HEK293 (cell line): ENCODE measurements at regions not wholly inside any gene's neighbourhood (a gene's known extent, or its start where the extent isn't known, plus 50 kb on each side); places are given as distances from the start of the nearest gene placed in this dataset.

Source experiments
- CTCF ChIA-PET: fragments of 350-600 bp; formaldehyde crosslinking; extraction: SDS; loops from one replicate; lab custom pipeline; 2021; ENCODE audit warnings: antibody characterized with exemption; lab: Yijun Ruan, JAX
- POLR2A ChIA-PET: fragments of 300-600 bp; formaldehyde crosslinking; extraction: SDS; loops from one replicate; lab custom pipeline; 2020; ENCODE audit warnings: antibody characterized with exemption, inconsistent platforms; lab: Yijun Ruan, JAX
- H3K27ac ChIP-seq: fragments of 200-500 bp; sonication (Bioruptor generic); 2 replicates; pipeline ENCODE4 v1.5.1; 2014; ENCODE audit warnings: low read depth, low read length, control low read depth, inconsistent platforms; ENCODE audit errors: extremely low read depth
- H3K36me3 ChIP-seq, 2 experiments: fragments of 200-500 bp in 1 of 2; sonication (Bioruptor generic) in 1 of 2; 1 replicate in 1 of 2; 2 replicates in 1 of 2; pipeline ENCODE4 v1.5.1; 2014 to 2017; ENCODE audit warnings: inconsistent platforms in 2 of 2, low read length in 2 of 2; ENCODE audit not compliant: control insufficient read depth in 2 of 2, insufficient read depth in 1 of 2
- H3K4me1 ChIP-seq: fragments of 200-500 bp; sonication (Bioruptor generic); 2 replicates; pipeline ENCODE4 v1.5.1; 2014; ENCODE audit warnings: mild to moderate bottlenecking, low read length, inconsistent platforms; ENCODE audit not compliant: control insufficient read depth, insufficient read depth
- H3K4me3 ChIP-seq: 2 replicates; pipeline ENCODE4 v1.5.1; 2011; ENCODE audit warnings: low read depth, mild to moderate bottlenecking, control low read depth, low read length, moderate library complexity
- H3K9me3 ChIP-seq: fragments of 200-500 bp; sonication (Bioruptor generic); 2 replicates; pipeline ENCODE4 v1.5.1; 2014; ENCODE audit warnings: low read depth, low read length, inconsistent platforms; ENCODE audit not compliant: control insufficient read depth, insufficient read depth
- MYNN ChIP-seq: fragments of 450-650 bp; formaldehyde crosslinking; IDR thresholded peaks from 2 replicates; pipeline ENCODE4 v1.5.1; 2016; ENCODE audit warnings: missing biosample characterization, missing genetic modification characterization, borderline replicate concordance
- SP3 ChIP-seq: fragments of 450-650 bp; formaldehyde crosslinking; IDR thresholded peaks from 2 replicates; pipeline ENCODE4 v1.5.1; 2016; ENCODE audit warnings: missing biosample characterization, missing genetic modification characterization
- ZBTB6 ChIP-seq: fragments of 450-650 bp; formaldehyde crosslinking; IDR thresholded peaks from 2 replicates; pipeline ENCODE4 v1.5.1; 2017; ENCODE audit warnings: missing biosample characterization, missing genetic modification characterization
- ZNF174 ChIP-seq: fragments of 450-650 bp; formaldehyde crosslinking; IDR thresholded peaks from 2 replicates; pipeline ENCODE4 v1.5.0; 2017; ENCODE audit warnings: missing biosample characterization, mild to moderate bottlenecking, missing genetic modification characterization
- ZNF2 ChIP-seq: fragments of 450-650 bp; formaldehyde crosslinking; IDR thresholded peaks from 2 replicates; pipeline ENCODE4 v1.5.1; 2016; ENCODE audit warnings: missing biosample characterization, missing genetic modification characterization
- ZNF24 ChIP-seq: fragments of 450-650 bp; formaldehyde crosslinking; IDR thresholded peaks from 2 replicates; pipeline ENCODE4 v1.5.1; 2016; ENCODE audit warnings: missing biosample characterization, missing genetic modification characterization
- ZNF426 ChIP-seq: fragments of 450-650 bp; formaldehyde crosslinking; IDR thresholded peaks from 2 replicates; pipeline ENCODE4 v1.5.1; 2017; ENCODE audit warnings: missing biosample characterization, missing genetic modification characterization, mild to moderate bottlenecking, inconsistent platforms, moderate library complexity
- ZNF48 ChIP-seq: fragments of 450-650 bp; formaldehyde crosslinking; IDR thresholded peaks from 2 replicates; pipeline ENCODE4 v1.5.1; 2016; ENCODE audit warnings: missing biosample characterization, missing genetic modification characterization
- ZNF518A ChIP-seq: fragments of 450-650 bp; formaldehyde crosslinking; conservative IDR thresholded peaks from 2 replicates; pipeline ENCODE4 v1.5.1; 2016; ENCODE audit warnings: low read depth, missing biosample characterization, missing genetic modification characterization
- ZNF843 ChIP-seq: fragments of 450-650 bp; formaldehyde crosslinking; IDR thresholded peaks from 2 replicates; pipeline ENCODE4 v1.5.1; 2016; ENCODE audit warnings: missing biosample characterization, missing genetic modification characterization
- ZSCAN4 ChIP-seq: fragments of 450-650 bp; formaldehyde crosslinking; IDR thresholded peaks from 2 replicates; pipeline ENCODE4 v1.5.1; 2017; ENCODE audit warnings: missing biosample characterization, missing genetic modification characterization

GRCh38 chr11:98453378-98453777 is 567.4 kb upstream of the CNTN5 start:
- TF ChIP-seq ZNF24 (tag by site-specific recombination) (no peak), ZNF2 (tag by site-specific recombination) (no peak), ZNF48 (tag by site-specific recombination) (no peak), SP3 (tag by site-specific recombination) (no peak), ZSCAN4 (tag by site-specific recombination) (no peak)
- TF ChIP-seq, all 188 proteins: peak for 0
- POLR2A ChIA-PET: no interaction called here
- CTCF ChIA-PET: no interaction called here
- H3K4me1 ChIP-seq: no peaks in the 10 kb centered on the region
- H3K27ac ChIP-seq: no peak overlapping the region
- no peaks in the 10 kb centered on the region for H3K9me3 ChIP-seq
- no peaks in the 10 kb centered on the region for H3K36me3 ChIP-seq
- no peak overlapping the region for H3K4me3 ChIP-seq

DNA sequence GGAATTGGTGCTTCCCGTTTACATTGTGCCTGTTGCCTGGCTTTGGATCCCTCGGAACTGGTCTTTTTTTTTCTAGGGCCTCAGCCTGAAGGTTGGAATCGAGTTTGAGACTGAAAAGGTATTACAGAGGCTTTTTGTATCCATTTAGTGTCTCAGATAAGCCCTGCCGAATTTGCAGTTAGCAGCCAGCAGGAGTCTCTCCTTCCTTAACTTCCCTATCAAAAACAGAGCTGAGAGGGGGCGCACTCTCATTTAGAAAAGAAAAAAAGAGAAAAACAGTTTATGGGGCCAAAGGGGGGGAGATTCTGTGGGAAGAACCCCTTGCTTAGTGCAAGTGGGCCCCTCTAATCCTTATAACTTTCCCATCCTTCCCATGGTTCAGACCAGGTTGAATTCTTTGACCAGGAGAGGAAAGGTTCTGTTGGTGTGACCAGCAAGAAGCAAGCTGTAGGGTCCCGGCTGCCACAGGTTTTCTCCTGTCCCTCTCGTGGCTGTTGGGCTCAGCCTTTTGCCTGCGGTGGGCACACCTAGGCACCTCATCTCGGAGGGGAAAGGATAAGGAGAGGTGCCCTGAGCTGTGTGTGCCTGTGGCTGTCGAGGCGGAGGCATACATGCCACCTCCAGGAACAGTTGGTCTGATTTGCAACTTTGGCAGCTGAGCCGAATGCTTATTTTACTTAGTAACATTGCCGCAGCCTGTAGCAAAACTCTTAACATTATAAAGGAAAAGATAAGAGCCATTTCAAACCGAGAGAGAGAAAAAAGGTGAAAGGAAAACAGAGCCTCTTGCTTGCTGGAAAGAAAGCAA is 565.0 kb upstream of the CNTN5 start:
- ChIA-PET POLR2A (no interaction called here), CTCF (interaction anchor here (0.7 kb wide), 1 partner anchor 285 kb away, joined by 4 read pairs; no protein-coding TSS in a partner anchor)

More for the DNA sequence above, 565.0 kb upstream of the CNTN5 start:
- H3K36me3 ChIP-seq: no peaks in the 10 kb centered on the region
- no peak overlapping the region for H3K4me3 ChIP-seq
- TF ChIP-seq ZNF518A (tag by site-specific recombination): no peak
- TF ChIP-seq ZBTB6 (tag by site-specific recombination): no peak
- TF ChIP-seq ZNF48 (tag by site-specific recombination): no peak
- TF ChIP-seq ZNF843: no peak
- TF ChIP-seq ZNF426 (tag by site-specific recombination): no peak
- TF ChIP-seq ZNF174 (tag by site-specific recombination): no peak
- TF ChIP-seq MYNN: no peak
- no peaks in the 10 kb centered on the region for H3K4me1 ChIP-seq
- no peak overlapping the region for H3K27ac ChIP-seq
- no peaks in the 10 kb centered on the region for H3K9me3 ChIP-seq
